ENCODE measurements at regions not wholly inside any gene's neighbourhood (a gene's known extent, or its start where the extent isn't known, plus 50 kb on each side); places are given as distances from the start of the nearest gene placed in this dataset.

GRCh38 chr4:159871141-159871540 is 768.3 kb downstream of the RAPGEF2 start:
- no peak overlapping the region for H3K27ac ChIP-seq
- H3K9me3 ChIP-seq: peaks cover 0 to 13% (median 0%) of the 10 kb centered on the region in 11 donors
- no peak for TF ChIP-seq CTCF (IDR thresholded peaks at IDR 0.05)
- H3K36me3 ChIP-seq: no peaks in the 10 kb centered on the region
- ATAC-seq (no peak), DNase-seq (no peak)
- H3K27me3 ChIP-seq: no peaks in the 10 kb centered on the region
- intact Hi-C loops (cut with DNase I): no loop called here
- WGBS, 2 donors: 84 to 89% methylated on average over 1 of the region's 1 CpG
- no peaks in the 10 kb centered on the region for H3K4me1 ChIP-seq
- no peak overlapping the region for H3K4me3 ChIP-seq

- Histone ChIP-seq H3K27me3 (no peaks in the 10 kb centered on the region), H3K36me3 (no peaks in the 10 kb centered on the region), H3K4me3 (no peak overlapping the region), H3K27ac (no peak overlapping the region), H3K9me3 (peaks cover 0 to 4% (median 0%) of the 10 kb centered on the region in 11 donors), H3K4me1 (no peaks in the 10 kb centered on the region)
- ATAC-seq (no peak), DNase-seq (no peak)
- WGBS, 2 donors: 74 to 78% methylated on average over 3 of the region's 3 CpGs
- TF ChIP-seq CTCF (IDR thresholded peaks at IDR 0.05): no peak
- intact Hi-C loops (cut with DNase I): no loop called here
Observed at GRCh38 chr4:159881158-159881557, 778.3 kb downstream of the RAPGEF2 start.

GRCh38 chr4:159884989-159885388 is 782.1 kb downstream of the RAPGEF2 start:
- no peak overlapping the region for H3K27ac ChIP-seq
- no peak for TF ChIP-seq CTCF (IDR thresholded peaks at IDR 0.05)
- DNase-seq (no peak), ATAC-seq (no peak)
- H3K36me3 ChIP-seq: no peaks in the 10 kb centered on the region
- H3K4me1 ChIP-seq: no peaks in the 10 kb centered on the region
- H3K9me3 ChIP-seq: peaks cover 0 to 4% (median 0%) of the 10 kb centered on the region in 11 donors
- no peak overlapping the region for H3K4me3 ChIP-seq
- 68 to 75% methylated on average over 4 of the region's 4 CpGs for WGBS, 2 donors
- no peaks in the 10 kb centered on the region for H3K27me3 ChIP-seq
- intact Hi-C loops (cut with DNase I): no loop called here

- intact Hi-C loops (cut with DNase I): no loop called here
- ATAC-seq: no peak
- WGBS, 2 donors: 46 to 55% methylated on average over 4 of the region's 4 CpGs
Observed at GRCh38 chr4:159899596-159899995, 796.7 kb downstream of the RAPGEF2 start.

More at GRCh38 chr4:159899596-159899995, 796.7 kb downstream of the RAPGEF2 start:
- Histone ChIP-seq H3K9me3 (peaks cover 0 to 4% (median 0%) of the 10 kb centered on the region in 11 donors), H3K4me3 (no peak overlapping the region), H3K27ac (no peak overlapping the region), H3K27me3 (no peaks in the 10 kb centered on the region), H3K4me1 (no peaks in the 10 kb centered on the region), H3K36me3 (no peaks in the 10 kb centered on the region)
- DNase-seq: no peak
- TF ChIP-seq CTCF (IDR thresholded peaks at IDR 0.05): no peak
